Kidney tubule cell (primary cell): ENCODE measurements at regions not wholly inside any gene's neighbourhood (a gene's known extent, or its start where the extent isn't known, plus 50 kb on each side); places are given as distances from the start of the nearest gene placed in this dataset.

Experiments
- DNase-seq: peaks from one replicate; pipeline ENCODE4 v3.0.0-alpha.2; 2018; ENCODE audit warnings: low spot score

GRCh38 chr3:151992326-151993041, 119.0 kb downstream of the SUCNR1 start:
- no peak for DNase-seq

- no peak for DNase-seq
Observed at GRCh38 chr3:151995091-151995490, 121.6 kb downstream of the SUCNR1 start.

- DNase-seq = no peak
Observed at GRCh38 chr3:151998744-151999143, 125.3 kb downstream of the SUCNR1 start.

DNA sequence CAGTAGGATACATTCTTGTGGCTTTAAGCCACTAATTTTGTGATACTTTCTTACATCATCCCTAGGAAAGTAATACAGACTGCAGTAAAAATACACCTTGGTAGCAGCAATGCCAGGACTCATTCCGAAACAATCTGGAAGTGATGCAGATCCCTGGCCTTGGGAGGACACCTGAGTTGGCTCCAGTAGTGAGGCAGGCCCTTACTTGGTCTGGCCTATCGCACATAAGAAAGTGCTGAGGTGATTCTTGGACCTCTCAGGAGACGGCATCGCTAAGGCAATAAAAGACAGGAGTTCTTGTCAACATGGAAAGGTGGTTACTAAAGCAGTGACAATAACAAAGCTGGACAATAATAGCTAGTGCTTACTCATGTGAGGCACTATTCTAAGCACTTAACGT, 126.5 kb downstream of the SUCNR1 start:
- DNase-seq = no peak

GRCh38 chr3:152011812-152012735, 138.6 kb downstream of the SUCNR1 start:
- DNase-seq = no peak

DNA sequence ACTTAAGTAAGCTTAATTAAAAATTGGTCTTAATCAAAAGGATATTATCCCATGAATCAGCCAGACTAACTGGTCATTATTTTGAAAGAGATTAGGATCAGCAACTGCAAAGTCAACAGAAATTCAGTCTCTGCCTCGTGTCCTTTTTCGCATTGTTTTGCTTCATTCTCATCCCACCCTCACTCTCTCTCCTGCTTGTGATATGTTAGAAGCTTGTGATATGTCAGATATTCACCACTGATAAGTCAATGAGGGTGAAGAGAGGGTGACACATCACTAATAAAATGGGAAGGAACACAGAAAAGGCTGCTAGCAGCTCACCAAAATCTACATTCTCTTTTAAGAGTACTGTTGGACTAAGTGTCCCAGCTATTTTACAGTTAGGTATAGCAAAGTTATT, 146.1 kb downstream of the SUCNR1 start:
- no peak for DNase-seq

DNA sequence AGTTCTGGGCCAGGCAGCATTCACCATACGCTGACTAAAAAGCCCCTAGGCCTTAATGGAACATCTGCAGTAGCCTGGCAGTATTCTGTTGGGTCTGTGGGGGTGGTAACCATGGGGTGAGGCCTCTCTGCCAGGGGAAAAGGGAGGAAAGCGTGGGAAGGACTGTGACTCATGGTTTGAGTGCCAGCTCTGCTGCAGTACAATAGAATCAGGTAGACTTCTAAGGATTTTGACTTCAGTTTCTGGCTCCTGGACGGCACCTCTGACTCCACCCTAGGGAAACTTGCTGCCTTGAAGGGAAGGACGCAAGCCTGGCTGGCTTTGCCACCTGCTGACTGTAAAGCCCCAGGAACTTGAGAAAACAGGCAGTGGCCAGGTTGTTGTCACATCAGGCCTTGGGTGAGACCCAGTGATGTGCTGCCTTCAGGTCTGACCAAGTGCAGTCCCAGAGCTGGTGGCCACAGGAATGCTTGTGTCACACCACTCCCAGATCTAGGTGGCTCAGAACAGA, 148.6 kb downstream of the SUCNR1 start:
- peak; percentile 63 for DNase-seq

DNA sequence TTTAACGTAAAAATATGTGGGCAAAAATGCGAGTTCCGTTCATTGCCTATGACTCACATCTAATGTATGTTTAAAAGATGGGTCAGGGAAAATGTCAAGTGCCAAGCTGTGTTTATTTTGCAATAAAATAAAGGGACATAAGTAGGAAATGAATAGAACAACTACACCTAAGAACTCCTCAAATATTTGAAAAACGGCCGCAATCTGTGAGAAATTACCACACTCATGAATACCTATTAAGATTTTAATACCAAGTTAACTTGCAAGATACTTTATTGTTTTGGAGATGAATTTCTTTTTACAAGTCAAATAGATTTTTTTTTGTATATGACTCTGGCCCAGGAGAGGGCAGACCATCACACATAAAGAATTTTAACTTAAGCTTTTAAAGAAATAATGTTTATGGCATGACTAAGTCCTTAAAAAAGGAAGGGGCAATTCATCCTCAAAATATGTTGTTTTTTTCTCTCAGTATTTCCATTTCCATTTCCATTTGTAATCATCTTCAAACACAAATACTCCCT, 152.7 kb downstream of the SUCNR1 start:
- DNase-seq = peak; percentile 52

GRCh38 chr3:152030320-152030719, 156.9 kb downstream of the SUCNR1 start:
- no peak for DNase-seq

DNA sequence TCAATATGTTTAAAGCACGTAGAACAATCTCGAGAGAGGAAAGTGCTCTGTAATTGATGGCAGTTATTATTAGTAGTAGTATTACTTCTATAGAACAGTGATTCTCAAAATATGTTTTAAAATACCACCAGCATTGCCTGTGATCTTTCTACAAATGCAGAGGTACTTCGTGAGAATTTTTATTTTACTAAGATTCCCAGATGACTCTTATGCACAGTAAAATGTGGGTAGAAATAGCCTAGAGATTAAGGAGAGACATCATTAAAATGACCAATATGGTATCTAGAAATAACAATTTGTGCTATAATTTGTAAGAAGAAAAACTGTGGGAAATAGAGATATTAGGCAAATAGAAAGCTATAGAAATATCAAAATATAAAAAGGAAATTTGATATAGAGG, 157.9 kb downstream of the SUCNR1 start:
- DNase-seq = no peak

DNA sequence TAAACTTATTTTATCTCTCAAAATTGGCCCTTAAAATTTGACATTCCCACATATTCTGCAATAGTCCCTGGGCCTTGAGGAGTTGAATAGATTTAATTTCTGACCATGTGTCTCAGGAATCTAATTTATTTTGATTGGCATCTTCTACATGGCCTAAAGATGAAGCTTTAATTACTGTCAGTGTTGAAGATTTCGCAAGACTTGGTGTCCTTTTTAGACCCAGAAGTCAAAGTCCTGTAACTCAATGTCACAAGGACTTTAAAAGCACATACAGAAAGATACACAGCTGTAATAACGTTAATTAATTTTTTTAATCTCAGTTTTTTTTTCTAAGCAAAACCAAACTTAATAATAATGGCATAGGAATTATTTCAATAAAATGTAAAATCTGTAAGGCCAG, 163.9 kb downstream of the SUCNR1 start:
- no peak for DNase-seq

DNA sequence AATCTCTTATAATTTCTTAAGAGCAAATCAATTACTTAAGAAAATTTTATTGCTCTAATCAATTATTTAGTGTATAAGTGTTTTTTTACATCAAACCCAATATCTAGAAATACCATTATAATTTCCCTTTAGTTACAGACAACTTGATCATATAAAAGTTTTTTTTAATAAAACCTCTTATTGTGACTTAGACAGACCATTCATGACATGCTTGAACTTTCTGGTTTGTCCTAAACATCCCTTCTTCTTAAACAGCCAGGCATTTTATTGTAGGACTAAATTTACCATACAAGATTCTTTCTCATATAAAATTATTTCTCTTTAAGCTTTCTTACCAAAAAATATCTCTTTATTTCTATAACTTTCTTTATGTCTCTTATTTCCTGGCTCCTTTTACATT, 164.5 kb downstream of the SUCNR1 start:
- DNase-seq = no peak

DNA sequence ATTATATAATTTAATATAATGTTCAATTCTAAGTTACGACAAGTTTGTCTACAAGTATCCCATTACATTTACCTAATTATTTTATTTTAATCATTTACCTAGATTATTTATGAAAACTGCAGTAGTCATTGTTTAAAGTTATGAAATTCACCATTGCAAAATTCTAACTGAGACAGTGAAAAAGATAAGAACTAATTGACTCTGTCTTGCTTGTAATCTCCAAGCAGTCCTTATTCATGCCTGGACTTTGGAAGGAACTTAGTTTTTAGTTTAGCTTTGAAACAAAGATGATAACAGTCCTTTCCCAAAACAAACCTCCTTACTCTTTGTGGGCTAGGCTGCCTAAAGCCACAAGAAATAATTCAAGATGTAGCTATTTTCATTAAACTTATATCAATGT, 165.0 kb downstream of the SUCNR1 start:
- DNase-seq = no peak

GRCh38 chr3:152039887-152040286, 166.4 kb downstream of the SUCNR1 start:
- DNase-seq = no peak

DNA sequence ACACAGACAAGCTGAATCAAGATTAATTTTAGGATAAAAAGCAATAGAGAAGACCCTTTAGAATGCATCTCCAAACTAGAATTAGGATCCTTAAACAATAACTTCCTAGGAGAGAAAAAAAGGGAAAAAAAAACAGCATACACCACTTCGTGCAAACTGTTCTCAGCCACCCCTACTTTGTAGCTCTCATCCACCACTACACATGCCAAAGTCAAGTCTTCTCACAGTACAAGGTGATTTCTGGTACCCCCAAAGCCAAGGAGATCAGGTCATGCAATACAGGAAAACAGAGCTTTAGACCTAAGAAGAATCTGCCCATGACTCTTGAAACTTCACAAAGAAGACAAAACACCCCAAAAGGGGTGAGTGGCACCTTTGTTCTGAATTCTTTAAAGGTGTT, 166.9 kb downstream of the SUCNR1 start:
- no peak for DNase-seq

- no peak for DNase-seq
Observed at GRCh38 chr3:152043620-152044019, 170.2 kb downstream of the SUCNR1 start.

- no peak for DNase-seq
Observed at GRCh38 chr3:152046280-152046679, 172.8 kb downstream of the SUCNR1 start.

DNA sequence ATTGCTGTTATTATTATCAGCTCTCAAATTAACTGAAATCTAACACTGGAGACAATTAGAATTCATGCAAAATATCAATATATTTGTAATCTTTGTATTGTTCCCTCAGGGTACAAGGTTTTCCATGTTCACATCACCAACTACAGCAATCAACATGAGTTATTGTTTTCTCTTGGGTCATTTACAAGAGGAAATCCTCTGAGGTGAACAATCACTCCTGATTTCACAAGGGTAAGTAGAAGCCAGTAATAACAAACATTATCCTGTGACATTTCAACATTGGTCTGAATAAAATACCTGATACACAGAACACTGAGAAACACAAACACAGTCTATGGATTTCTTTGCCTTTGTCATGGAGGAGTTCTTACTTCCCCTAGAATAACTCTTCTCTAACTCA, 174.0 kb downstream of the SUCNR1 start:
- no peak for DNase-seq

DNA sequence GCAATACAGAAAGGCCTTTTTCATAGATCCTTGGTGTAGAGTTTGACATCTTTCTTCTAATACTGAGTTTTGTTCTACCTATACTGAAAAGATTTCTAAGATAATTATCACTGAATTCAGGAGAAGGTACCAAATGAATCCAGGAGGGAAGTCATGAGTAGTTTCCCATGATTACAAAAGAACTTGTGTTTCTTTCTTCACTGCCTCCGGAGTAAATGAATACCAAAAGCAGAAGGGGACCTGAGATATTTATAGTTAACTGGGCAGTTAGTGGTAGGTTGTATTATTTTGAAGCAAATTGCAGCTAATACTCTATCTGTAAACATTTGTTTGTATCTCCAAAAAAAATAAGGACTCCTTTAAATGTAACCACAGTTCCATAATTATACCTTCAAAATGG, 175.4 kb downstream of the SUCNR1 start:
- no peak for DNase-seq

DNA sequence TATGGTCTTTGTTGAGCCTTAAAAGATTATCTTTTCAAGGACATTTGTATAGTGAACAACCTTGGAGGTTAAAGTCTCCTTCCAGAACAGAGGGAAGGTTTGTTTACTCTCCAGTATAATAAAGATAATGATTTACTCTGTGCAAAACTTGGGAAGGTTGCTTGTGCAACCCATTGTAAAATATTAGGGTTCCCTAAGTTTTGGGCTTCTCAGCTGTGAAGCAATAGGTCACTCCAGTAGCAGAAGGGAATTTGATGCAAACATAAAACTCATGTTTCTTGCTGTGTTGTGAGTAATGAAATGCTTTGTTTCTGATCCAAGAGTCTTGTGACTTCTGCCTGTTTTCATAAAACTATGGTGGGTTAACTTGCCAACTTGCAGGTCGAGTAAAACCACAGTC, 177.5 kb downstream of the SUCNR1 start:
- no peak for DNase-seq

DNA sequence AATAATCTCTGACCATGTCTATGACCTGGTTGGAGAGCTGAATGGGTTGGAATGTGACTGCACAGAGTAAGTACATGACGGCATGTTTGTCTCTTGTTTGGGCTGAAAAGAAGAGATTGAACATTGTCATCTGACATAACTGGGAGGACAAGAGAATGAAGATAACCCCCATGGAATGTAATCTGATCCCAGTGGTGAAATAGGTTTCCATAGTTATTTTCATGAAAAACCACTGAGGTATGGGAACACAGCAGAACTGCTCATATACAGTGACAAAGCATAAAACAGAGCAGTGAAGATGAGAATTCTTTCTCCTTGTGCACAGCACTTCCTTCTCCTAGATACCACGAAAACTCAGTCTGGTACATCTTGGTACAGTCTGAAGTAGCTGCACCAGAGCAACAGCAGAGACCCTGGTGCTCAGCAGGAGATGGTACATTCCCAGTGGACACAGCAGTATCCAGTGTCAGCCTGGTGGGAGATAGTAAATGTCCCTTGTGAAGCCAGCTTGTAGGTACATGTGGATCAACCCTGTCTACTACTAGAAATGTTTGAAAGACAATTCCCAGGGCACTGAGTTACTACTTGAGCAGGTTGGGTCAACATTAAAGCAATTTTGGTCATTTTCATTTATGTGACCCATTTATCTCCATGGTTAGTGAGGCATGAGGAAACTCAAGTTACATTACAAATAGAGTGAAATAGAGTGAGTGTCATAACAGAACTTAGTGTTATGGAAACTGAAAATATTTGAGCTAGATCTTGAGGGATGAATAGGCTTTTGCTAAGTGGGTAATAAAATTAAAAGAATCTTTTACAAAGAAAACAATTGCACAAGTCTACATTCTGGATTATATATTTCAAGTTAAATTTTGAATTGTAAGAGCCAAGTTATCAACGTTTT, 178.3 kb downstream of the SUCNR1 start:
- DNase-seq = no peak

DNA sequence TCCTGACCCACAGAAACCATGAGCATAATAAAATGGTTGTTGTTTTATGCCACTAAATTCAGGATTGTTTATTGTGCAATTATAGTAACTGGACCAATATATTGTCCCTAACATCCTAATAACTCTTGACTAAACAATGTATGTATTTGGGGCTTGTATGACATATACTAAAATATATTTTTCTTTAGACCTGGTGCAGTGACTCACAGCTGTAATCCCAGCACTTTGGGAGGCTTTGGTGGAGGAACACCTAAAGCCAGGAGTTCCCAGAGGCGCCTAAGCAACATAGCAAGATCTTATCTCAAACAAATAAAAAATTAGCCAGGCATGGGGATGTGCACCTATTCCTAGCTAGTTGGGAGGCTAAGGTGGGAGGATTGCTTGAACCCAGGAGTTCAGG, 180.4 kb downstream of the SUCNR1 start:
- DNase-seq = no peak
